HG03175 (cell line): ENCODE measurements at regions not wholly inside any gene's neighbourhood (a gene's known extent, or its start where the extent isn't known, plus 50 kb on each side); places are given as distances from the start of the nearest gene placed in this dataset.

Source experiments
- ATAC-seq: cut with Tn5 transposase; IDR thresholded peaks from one replicate; pipeline ENCODE4 v1.9.1; 2021; ENCODE audit warnings: mild to moderate bottlenecking, moderate library complexity; ENCODE audit not compliant: unreplicated experiment

DNA sequence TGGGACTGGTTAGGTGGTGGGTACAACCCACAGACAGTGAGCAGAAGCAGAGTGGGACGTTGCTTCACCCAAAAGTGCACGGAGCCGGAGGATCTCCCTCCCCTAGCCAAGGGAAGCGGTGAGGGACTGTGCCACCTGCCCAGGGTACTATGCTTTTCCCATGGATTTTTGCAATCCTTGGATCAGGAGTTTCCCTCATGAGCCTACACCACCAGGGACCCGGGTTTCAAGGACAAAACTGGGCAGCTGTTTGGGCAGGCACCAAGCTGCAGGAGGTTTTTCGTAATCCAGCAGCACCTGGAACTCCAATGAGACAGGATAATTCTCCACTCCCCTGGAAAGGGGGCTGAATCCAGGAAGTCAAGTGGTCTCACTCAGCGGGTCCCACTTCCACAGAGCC lies 209.1 kb upstream of the CXCL12 start:
- ATAC-seq = no peak

DNA sequence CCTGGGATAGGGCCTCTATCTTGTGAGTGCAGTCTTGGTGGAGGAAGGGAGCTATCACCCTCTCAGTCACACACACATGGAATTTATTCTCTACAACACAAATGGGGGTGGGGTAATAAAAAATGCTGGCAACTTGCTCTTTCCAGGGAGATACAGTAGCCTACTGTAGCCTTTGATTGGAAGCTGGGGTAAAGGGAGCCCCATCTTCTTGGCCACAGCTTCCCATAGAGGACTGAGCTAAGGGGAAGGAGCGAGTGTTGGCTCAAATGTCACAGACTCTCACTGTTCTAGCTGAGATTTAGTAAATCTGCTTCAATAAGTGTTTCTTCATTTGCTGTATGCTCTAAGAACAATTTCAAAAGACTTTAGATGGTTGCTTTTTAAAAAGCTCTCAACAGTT lies 222.2 kb upstream of the CXCL12 start:
- ATAC-seq = no peak

DNA sequence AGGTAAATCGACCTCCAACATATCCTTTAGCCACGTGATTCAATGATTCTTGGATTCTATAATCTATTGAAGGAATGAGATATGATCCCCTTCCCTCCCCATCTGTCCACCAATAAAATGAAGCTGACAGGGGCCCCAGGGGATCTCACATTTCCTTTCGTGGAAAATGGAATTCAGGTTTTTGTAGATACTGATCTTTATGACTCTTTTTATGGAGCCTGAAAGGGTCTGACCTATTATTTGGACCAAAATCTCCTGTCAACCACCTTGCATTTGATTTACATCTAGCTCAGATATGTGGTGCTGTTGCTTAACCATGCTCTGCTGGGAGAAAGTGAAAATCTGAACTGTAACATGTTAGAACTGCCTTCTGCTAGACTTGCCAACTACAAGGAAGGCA lies 234.0 kb upstream of the CXCL12 start:
- no peak for ATAC-seq

DNA sequence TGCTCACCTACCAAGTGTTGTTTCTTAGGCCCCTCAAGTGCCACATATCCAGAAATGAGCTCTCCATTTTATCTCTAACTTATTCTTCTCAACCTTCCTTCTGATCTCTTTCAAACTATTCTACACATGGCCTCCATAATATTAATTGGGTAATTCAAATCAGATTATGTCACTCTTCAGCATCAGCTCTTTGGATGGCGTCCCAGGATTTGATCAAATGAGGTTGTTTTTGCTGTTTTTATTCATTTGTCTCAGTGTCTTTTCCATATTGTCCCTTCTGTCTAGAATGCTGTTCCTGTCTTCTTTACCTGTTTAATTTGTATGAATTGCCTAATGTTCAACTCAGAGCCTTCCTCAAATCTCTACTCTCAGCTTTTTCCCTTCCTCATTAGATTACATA lies 234.6 kb upstream of the CXCL12 start:
- ATAC-seq = no peak

DNA sequence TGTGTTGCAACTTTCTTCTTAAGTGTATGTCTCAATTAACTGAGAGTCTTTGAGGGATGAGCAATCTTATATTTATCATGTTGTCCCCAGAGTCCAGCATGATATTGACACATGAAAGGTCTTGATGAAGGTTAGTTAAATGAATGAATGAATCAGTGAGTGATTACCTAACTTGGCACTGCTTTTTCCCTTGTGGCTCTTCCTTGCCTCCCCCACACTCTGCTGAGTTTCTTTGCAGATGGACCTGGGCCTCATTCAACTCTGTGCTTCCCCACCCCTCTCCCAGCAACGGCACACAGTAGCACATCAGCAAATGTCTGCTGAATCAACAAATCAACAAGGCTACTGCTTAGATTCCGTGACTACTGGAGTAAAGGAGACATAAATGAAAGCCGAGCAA lies 235.1 kb upstream of the CXCL12 start:
- no peak for ATAC-seq

DNA sequence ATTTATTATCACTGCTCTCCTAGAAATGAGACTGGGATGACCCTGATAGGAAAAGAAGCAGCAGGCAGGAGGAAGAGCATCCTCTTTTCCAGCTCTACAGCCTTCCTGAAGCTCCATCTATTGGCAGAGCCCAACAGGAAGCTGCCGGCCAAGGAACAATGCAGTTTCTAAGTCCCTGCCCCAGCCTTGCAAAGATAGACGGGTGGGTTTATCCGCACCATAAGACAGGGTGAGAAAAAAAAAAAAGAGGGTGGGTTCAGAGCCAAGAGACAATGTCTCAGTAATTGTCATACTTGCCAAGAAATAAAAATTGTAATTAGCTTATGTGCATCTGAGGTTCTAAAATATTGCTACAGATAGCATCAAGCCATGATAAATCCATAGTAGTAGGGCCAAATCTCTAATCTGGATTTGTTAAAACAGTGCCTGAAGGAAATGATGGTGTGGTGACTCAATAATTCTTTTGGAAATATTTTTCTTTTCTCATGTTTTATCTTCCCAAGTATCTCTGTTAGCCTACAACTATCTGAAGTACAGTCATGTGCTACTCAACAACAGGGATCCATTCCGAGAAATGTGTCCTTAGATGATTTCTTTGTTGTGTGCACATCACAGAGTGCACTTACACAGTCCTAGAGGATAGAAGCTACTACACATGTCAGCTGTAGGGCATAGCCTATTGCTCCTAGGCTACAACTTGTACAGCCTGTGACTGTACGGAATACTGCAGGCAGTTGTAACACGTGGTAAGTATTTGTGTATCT lies 242.9 kb upstream of the CXCL12 start:
- no peak for ATAC-seq

DNA sequence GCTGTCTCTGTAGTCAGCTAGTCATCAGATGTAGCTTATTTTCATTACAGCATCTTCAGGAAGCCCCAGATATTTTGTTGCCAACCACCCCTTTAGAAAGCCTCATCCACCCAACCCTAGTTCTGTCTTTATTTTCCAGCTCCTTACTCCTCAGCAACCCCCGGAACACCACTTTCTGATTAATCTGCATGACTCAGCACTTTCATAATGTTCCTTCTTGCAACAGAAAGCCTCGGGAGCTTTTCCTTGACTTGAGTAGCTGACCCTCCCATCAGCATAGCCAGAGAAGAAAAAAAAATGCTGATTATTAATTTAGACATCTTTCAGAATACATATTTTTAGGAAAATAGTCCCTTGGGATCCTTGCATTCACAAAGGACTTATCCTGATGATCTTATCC lies 244.0 kb upstream of the CXCL12 start:
- ATAC-seq = no peak

DNA sequence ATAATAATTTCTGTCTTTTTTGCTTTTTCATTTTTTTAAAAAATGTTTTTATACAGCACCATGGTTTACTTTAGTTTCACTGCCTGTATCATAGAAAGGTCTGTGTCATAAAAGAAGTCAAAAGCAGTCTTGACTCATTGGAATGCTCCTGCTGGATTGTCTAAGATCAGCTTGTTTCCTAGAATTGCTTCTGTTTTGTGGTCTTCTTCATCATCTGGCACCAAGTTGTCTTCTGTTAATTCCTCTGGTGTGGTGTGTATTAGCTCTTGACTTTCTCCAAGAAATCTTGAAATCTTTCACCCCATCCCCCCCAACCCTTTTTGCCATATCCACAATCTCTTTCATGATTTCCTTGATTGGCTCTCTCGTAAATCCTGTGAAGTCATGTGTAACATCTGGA lies 250.3 kb upstream of the CXCL12 start:
- no peak for ATAC-seq

DNA sequence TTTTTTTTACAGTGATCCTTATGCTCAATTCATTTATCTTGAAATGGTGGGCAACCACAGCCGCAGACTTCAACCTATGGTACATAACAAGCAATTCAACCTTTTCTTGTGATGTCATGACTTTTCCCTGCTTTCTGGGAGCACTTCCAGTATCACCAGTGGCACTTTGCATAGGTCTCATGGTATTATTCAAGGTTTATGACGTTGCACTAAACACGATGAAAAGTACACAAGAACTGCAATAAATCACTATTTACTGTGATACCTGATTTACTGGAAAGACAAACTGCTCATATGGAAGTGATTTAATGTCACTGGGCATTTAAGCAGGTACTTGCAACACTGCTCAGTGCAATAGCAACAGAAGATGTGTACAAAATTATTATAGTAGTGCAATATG lies 251.7 kb upstream of the CXCL12 start:
- no peak for ATAC-seq

DNA sequence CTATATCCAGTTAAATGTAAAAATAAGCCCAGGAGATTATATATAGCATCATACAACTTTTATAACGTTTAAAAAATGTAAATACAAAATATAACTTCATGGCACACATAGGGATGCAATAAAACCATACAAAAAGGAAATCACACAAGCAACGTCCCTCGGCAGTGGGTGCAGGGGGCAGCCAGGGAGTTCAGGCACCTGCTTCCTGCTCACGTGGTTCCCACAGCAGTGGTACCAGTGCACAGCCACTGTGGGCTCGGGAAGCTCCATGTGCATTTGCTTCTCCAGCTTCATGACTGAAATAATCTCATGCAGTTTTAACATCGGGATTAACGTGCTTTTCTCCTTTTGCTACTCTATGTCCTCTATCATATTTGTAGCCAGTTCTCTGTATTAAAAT lies 255.5 kb upstream of the CXCL12 start:
- no peak for ATAC-seq

DNA sequence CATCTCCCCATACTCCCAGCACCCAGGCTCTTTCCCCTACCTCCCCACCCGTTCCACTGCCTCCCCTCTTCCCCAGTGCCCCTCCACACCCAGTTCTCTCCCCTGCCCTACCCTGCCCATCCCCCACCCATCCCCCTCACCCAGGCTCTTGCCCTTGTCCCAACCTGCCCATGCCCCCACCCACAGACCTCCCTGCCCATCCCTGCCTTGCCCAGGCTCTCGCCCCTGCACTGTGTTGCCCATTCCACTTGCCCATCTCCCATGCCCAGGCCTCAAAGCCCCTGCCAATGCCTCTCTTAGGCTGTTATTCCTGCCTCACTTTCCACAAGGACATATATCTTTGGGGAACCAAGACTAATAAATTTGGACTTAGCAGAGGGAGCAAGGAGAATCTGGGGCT lies 262.6 kb upstream of the CXCL12 start:
- ATAC-seq = no peak

DNA sequence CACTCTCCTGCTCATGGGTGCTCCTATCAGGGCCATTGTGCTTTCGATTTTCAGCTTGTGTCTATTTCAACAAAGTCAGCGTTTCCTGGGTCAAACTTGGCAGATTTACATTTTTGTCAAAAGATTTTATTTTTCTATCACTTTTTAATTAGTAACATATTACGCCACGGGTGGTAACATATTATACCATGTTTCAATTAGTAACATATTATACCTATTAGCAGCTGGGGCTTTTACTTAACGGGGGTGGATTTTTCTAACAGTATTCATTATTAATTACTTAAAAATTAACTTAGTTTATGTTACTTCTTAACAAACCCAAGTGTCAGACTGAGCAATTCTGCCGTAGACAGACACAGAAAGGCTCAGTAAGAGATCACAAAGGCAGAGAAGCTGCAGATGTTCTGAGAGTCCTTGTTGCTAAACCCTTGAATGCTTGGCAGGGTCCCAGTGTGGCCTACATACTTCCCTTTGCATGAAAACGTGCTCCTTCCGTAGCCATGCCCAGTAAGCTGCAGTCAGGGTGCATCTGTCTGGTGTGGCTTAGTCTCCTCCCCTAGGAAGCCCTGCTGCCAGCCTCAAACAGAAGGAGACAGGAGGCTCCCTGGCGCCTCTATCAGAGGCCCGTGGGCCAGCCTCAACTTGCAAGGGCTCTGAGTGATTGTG lies 263.1 kb upstream of the CXCL12 start:
- peak; percentile 72 for ATAC-seq

DNA sequence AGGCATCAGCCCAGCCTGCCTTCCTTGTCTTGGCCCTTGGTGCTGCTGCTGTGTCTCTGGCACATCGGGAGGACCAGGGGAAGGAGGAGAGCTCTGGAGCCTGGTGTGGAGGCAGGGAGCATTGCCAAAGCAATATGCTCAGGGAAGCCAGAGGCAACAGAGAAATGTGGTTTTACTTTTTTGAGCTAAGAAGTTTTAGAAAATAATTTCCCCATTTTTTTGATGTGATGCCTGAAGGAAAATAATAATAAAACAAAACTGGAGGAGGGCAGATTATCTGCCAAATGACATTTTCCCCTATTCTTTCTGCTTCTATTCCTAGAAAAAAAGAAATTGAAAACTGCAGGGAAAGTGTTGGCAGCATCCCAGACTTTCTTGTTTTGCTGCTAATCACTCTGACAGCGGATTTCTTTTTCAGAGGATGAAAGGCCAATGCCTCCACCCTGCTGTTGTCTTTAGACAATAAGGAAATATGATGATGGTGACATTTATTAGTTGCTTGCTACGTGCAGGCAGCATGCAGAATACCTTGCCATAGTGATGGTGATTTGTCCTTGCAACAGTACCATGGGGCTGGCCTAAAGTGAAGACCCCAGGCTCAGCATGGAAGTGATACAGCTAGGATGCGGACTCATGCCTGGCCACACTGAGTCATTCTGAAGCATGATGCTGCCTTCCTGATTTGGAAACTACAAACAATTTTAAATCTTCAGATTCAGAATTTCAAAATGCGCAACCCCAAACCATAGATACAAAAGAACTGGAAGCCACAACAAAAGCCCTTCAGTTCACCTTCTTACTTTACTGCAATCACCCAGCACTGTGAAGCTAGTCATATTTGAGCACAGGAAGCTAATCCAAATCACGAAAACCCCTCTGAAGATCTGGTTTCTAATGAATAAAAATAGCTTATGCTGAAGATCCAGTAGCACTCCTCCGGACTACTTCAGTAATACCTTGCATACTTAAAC lies 260.2 kb upstream of the TMEM72 start:
- ATAC-seq = no peak

DNA sequence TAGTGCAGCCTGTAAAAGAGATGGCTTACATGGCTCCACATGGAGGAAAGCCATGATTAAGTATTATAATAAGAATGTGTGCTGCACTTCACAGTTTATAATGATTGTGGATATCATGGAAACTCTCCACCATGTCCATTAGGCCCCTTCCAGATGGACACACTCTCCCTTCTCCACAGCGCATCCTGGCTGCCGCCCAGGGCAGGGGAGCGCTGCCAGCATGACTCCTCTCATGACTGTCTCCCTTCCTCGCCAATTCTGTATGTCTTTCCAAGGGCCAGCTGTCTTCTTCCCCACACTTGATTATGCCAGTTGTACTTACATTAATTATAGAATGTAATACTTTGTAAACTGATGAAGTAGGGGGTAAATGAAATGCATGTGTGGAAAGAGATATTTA lies 259.3 kb upstream of the TMEM72 start:
- no peak for ATAC-seq

DNA sequence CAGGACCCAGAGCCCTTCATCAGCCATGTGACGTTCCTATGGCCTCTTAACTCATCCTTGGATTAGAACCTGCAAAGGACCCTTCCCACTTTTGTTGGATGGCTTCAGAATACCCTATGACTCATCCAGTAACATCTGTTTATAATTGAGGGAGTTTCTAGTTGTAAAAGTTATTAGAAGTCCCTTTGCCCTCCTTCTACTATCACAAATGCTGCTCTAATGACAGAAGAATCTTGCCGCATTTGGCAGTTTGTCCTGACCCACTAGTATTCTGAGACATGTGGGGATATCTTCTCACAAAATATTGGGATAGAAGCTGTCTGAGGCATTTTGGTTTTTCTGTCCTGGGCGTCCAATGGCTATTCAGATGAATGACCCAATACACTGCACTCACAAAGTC lies 251.8 kb upstream of the TMEM72 start:
- no peak for ATAC-seq

DNA sequence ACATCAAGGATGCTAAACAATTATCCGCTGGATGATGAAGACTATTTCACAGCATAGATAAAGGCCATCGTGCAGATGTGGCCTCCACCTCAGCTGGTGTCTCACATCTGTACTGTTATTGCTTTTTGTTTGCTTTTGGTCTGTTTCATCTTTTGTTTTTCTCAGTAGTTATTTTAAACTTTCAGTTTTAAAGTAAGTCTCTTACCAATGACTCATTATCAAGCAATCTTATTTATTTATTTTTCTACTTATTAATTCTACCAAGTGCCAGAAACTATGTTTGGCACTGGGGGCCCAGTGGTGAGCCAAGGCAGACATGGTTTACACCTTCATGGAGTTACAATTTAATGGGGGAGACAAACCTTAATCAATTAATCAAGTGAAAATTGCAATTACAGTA lies 250.9 kb upstream of the TMEM72 start:
- ATAC-seq = no peak

DNA sequence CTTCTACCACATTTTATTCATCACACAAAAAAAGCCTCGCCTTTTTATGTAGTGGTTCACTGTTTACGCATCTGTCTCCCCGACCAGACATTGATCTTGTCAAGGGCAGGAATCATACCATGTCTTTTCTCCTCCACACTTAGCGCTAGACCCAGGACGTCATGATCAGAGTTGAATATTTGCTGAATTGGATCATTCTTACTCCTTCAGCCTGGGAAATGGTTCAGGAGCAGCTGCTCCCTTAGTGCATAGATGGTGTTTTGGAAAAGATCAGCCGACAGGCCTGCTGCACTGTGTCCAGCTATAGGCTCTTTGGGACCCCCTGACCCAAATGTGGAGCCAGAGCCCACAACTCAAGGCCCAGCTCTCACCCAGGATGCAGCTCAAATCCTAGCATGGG lies 249.1 kb upstream of the TMEM72 start:
- ATAC-seq = no peak

DNA sequence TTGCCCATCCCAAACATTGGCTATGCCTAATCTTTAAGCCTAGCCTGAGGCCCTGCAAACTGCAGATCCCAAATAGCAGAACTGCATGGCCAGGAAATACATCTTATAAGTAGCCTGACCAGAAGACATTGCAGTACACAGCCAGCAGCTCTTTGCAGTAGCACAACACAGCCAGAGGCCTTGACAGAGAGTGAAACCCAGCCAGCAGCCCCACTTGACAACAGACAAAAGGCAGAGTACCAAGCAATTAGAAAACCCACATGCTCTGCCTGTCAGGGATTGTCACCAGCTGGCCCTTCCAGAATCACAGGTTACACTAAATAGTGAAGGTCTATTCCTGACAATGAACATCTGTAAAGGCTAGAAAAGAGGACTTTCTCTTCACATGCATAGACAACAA lies 242.8 kb upstream of the TMEM72 start:
- no peak for ATAC-seq

DNA sequence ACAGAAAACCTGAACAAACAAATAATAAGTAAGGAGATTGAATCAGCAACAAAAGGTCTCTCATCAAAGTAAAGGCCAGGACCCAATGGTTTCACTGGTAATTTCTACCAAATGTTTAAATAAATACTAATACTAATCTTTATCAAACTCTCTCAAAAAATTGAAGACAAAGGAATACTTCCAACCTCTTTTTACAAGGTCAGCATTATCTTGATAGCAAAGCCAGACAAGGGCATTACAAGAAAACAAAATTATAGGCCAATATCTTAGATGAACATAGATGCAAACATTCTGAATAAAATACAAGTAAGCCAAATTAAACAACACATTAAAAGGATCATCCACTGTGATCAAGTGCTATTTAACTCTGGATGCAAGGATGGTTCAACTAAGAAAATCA lies 239.8 kb upstream of the TMEM72 start:
- ATAC-seq = no peak

DNA sequence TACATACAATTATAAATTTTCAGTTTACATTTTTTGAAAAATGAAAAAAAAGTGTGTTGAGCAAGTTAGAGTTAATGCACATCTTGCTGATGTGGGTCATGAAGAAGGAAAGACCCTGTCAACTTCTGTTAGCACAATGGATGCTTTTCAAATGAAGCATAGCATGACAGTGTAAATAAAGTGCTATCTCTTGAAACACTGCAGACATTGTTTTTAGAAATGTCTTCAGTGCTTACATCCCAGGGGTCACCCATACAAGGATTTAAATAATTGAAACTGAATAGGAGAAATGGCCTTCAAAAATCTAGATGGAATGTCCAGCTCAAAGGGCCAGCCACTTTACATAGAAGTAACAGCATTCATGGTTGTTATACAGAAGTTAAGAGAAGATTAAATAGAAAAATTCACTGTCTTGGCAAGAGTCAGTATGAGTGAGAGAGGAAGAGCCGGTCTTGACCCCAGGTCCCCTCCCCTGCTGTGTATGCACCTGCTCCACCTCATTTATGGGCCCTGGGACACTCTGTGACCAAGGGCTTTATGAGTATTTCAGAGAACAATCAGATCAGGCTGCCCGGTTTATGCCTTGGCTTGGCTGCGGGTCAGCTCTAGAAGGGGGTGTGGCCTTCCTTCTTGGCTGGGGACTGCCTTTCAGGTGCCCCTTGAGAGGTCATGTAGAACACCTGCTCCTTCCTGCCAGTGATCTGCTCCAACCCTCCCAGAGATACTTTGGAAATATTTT lies 237.7 kb upstream of the TMEM72 start:
- no peak for ATAC-seq
